Kasumi-1 (cell line): ENCODE measurements at regions not wholly inside any gene's neighbourhood (a gene's known extent, or its start where the extent isn't known, plus 50 kb on each side); places are given as distances from the start of the nearest gene placed in this dataset.

ENCODE experiments used
- DNase-seq, 2 experiments: peaks; one replicate each; lab custom pipeline; 2025; lab: John Stamatoyannopoulos, UW

GRCh38 chr2:234247453-234248180 is 197.1 kb downstream of the SPP2 start:
- no peak for DNase-seq

GRCh38 chr2:234245945-234246344 is 195.4 kb downstream of the SPP2 start:
- no peak for DNase-seq

GRCh38 chr2:234243871-234244565 is 193.5 kb downstream of the SPP2 start:
- DNase-seq, result no peak

- DNase-seq, result no peak
Measured at GRCh38 chr2:234242459-234242836, 191.9 kb downstream of the SPP2 start.

GRCh38 chr2:234241656-234242458 is 191.4 kb downstream of the SPP2 start:
- DNase-seq, result no peak

- no peak for DNase-seq
Measured at GRCh38 chr2:234240917-234241316, 190.4 kb downstream of the SPP2 start.

- no peak for DNase-seq
Measured at GRCh38 chr2:234235191-234235590, 184.7 kb downstream of the SPP2 start.

- no peak for DNase-seq
Measured at GRCh38 chr2:234231460-234231859, 181.0 kb downstream of the SPP2 start.

- no peak for DNase-seq
Measured at GRCh38 chr2:234219046-234219310, 168.5 kb downstream of the SPP2 start.

GRCh38 chr2:234218266-234219045 is 168.0 kb downstream of the SPP2 start:
- DNase-seq, result no peak

GRCh38 chr2:234212534-234212933 is 162.0 kb downstream of the SPP2 start:
- no peak for DNase-seq

- no peak for DNase-seq
Measured at GRCh38 chr2:234211797-234212196, 161.3 kb downstream of the SPP2 start.

GRCh38 chr2:234206738-234207137 is 156.2 kb downstream of the SPP2 start:
- no peak for DNase-seq

GRCh38 chr2:234204480-234204879 is 154.0 kb downstream of the SPP2 start:
- no peak for DNase-seq

- no peak for DNase-seq
Measured at GRCh38 chr2:234203135-234203984, 152.9 kb downstream of the SPP2 start.

GRCh38 chr2:234202601-234203000 is 152.1 kb downstream of the SPP2 start:
- no peak for DNase-seq

- no peak for DNase-seq
Measured at GRCh38 chr2:234199996-234200395, 149.5 kb downstream of the SPP2 start.

GRCh38 chr2:234198976-234199375 is 148.5 kb downstream of the SPP2 start:
- DNase-seq, result no peak

- no peak for DNase-seq
Measured at GRCh38 chr2:234195516-234195915, 145.0 kb downstream of the SPP2 start.

GRCh38 chr2:234193977-234194563 is 143.6 kb downstream of the SPP2 start:
- DNase-seq, result no peak

GRCh38 chr2:234191819-234192407 is 141.4 kb downstream of the SPP2 start:
- DNase-seq, result no peak
